Small intestine (tissue), 7 donors: ENCODE measurements at regions not wholly inside any gene's neighbourhood (a gene's known extent, or its start where the extent isn't known, plus 50 kb on each side); places are given as distances from the start of the nearest gene placed in this dataset.
A peak's percentile ranks its signal among the peaks of the same experiment; 100 is the strongest.

Experiments used
- DNase-seq, 2 donors: peaks; one replicate each; pipeline versions ENCODE4 v3.0.0 to v3.0.0-alpha.2; 2013
- FAIRE-seq: peaks from 2 replicates; lab custom pipeline; 2012; peaks lifted over from hg19 to GRCh38; lab: Jason Lieb, UNC
- H3K27ac ChIP-seq, 3 donors: one replicate each; pipeline ENCODE4 v1.5.1; 2013; ENCODE audit warnings: low read length in 2 of 3, mild to moderate bottlenecking in 2 of 3, control low read depth in 1 of 3, inconsistent platforms in 1 of 3, low read depth in 1 of 3, moderate library complexity in 1 of 3
- H3K27me3 ChIP-seq, 3 donors: one replicate each; pipeline ENCODE4 v1.6.1; 2013; ENCODE audit warnings: low read length in 3 of 3, inconsistent platforms in 1 of 3; ENCODE audit not compliant: control insufficient read depth in 3 of 3, insufficient read depth in 3 of 3
- H3K36me3 ChIP-seq, 3 donors: one replicate each; pipeline ENCODE4 v1.6.1; 2013; ENCODE audit warnings: low read length in 3 of 3, inconsistent platforms in 1 of 3, low read depth in 1 of 3, mild to moderate bottlenecking in 1 of 3, moderate library complexity in 1 of 3; ENCODE audit not compliant: control insufficient read depth in 3 of 3, insufficient read depth in 2 of 3
- H3K4me1 ChIP-seq, 3 donors: one replicate each; pipeline ENCODE4 v1.6.1; 2013; ENCODE audit warnings: low read length in 2 of 3, inconsistent platforms in 1 of 3, low read depth in 1 of 3, mild to moderate bottlenecking in 1 of 3, moderate library complexity in 1 of 3; ENCODE audit not compliant: control insufficient read depth in 3 of 3, insufficient read depth in 2 of 3
- H3K4me3 ChIP-seq, 3 donors: one replicate each; pipeline ENCODE4 v1.5.1; 2013; ENCODE audit warnings: low read length in 3 of 3, control low read depth in 1 of 3, inconsistent platforms in 1 of 3, low read depth in 1 of 3, mild to moderate bottlenecking in 1 of 3, moderate library complexity in 1 of 3
- H3K9me3 ChIP-seq, 2 donors: one replicate each; pipeline ENCODE4 v1.6.1; 2013; ENCODE audit warnings: low read depth in 1 of 2, low read length in 1 of 2; ENCODE audit not compliant: control insufficient read depth in 2 of 2, insufficient read depth in 1 of 2
- WGBS, 3 donors: extraction: QIAGEN DNeasy Blood & Tissue Kit; methylation state at CpG; one replicate each; pipeline ENCODE4 v1.1.7; 2013; 5-methylcytosine and 5-hydroxymethylcytosine counted together
- donor health status: healthy with polysubstance abuse.
- donor health status: control.
- donor health status: control.
- donor health status: Bipolar disorder and iron deficiency.
- donor health status: healthy.

- H3K27ac ChIP-seq, result no peak overlapping the region
- FAIRE-seq (no peak), DNase-seq (no peak)
- 81 to 92% (median 83%) methylated on average over 3 of the region's 3 CpGs for WGBS, 3 donors
- no peaks in the 10 kb centered on the region for H3K4me1 ChIP-seq
- no peaks in the 10 kb centered on the region for H3K27me3 ChIP-seq
- H3K4me3 ChIP-seq, result no peak overlapping the region
- H3K36me3 ChIP-seq, result no peaks in the 10 kb centered on the region
- H3K9me3 ChIP-seq, result no peaks in the 10 kb centered on the region
Observed at GRCh38 chr3:147794596-147794995, 385.4 kb downstream of the ZIC1 start.

- 31 to 57% (median 43%) methylated on average over 1 of the region's 1 CpG for WGBS, 3 donors
- Histone ChIP-seq H3K27ac (no peak overlapping the region), H3K4me3 (no peak overlapping the region), H3K36me3 (no peaks in the 10 kb centered on the region), H3K9me3 (no peaks in the 10 kb centered on the region), H3K27me3 (no peaks in the 10 kb centered on the region), H3K4me1 (no peaks in the 10 kb centered on the region)
- DNase-seq, result no peak
- no peak for FAIRE-seq
Observed at GRCh38 chr3:147795418-147795817, 386.3 kb downstream of the ZIC1 start.

- H3K4me1 ChIP-seq, result no peaks in the 10 kb centered on the region
- no peak for DNase-seq
- no peak for FAIRE-seq
- no peaks in the 10 kb centered on the region for H3K27me3 ChIP-seq
- no peak overlapping the region for H3K4me3 ChIP-seq
- H3K36me3 ChIP-seq, result no peaks in the 10 kb centered on the region
- no peak overlapping the region for H3K27ac ChIP-seq
- H3K9me3 ChIP-seq, result no peaks in the 10 kb centered on the region
Observed at GRCh38 chr3:147797095-147797494, 387.9 kb downstream of the ZIC1 start.

- FAIRE-seq (no peak), DNase-seq (no peak)
- Histone ChIP-seq H3K27ac (no peak overlapping the region), H3K4me3 (no peak overlapping the region), H3K27me3 (no peaks in the 10 kb centered on the region), H3K9me3 (no peaks in the 10 kb centered on the region), H3K4me1 (no peaks in the 10 kb centered on the region), H3K36me3 (no peaks in the 10 kb centered on the region)
- WGBS, 3 donors, result 53 to 68% (median 61%) methylated on average over 2 of the region's 2 CpGs
Observed at GRCh38 chr3:147799601-147800000, 390.4 kb downstream of the ZIC1 start.

GRCh38 chr3:147807776-147808175, 398.6 kb downstream of the ZIC1 start:
- 73 to 83% (median 73%) methylated on average over 1 of the region's 1 CpG for WGBS, 3 donors
- H3K27ac ChIP-seq, result no peak overlapping the region
- FAIRE-seq (no peak), DNase-seq (no peak)
- no peak overlapping the region for H3K4me3 ChIP-seq
- H3K9me3 ChIP-seq, result no peaks in the 10 kb centered on the region
- H3K4me1 ChIP-seq, result no peaks in the 10 kb centered on the region
- no peaks in the 10 kb centered on the region for H3K36me3 ChIP-seq
- no peaks in the 10 kb centered on the region for H3K27me3 ChIP-seq

GRCh38 chr3:147809206-147809605, 400.0 kb downstream of the ZIC1 start:
- WGBS, 3 donors, result 74 to 76% (median 74%) methylated on average over 1 of the region's 1 CpG
- no peaks in the 10 kb centered on the region for H3K27me3 ChIP-seq

GRCh38 chr3:147812186-147812911, 403.2 kb downstream of the ZIC1 start:
- Histone ChIP-seq H3K27ac (no peak overlapping the region), H3K4me3 (no peak overlapping the region), H3K36me3 (no peaks in the 10 kb centered on the region), H3K9me3 (no peaks in the 10 kb centered on the region), H3K27me3 (no peaks in the 10 kb centered on the region), H3K4me1 (no peaks in the 10 kb centered on the region)
- FAIRE-seq (no peak), DNase-seq (no peak)
- WGBS, 3 donors, result 77 to 82% (median 79%) methylated on average over 4 of the region's 4 CpGs

More at GRCh38 chr3:147809206-147809605, 400.0 kb downstream of the ZIC1 start:
- H3K36me3 ChIP-seq, result no peaks in the 10 kb centered on the region
- no peaks in the 10 kb centered on the region for H3K9me3 ChIP-seq
- H3K4me3 ChIP-seq, result no peak overlapping the region
- H3K27ac ChIP-seq, result no peak overlapping the region
- DNase-seq (no peak), FAIRE-seq (no peak)
- no peaks in the 10 kb centered on the region for H3K4me1 ChIP-seq

- Histone ChIP-seq H3K4me1 (no peaks in the 10 kb centered on the region), H3K9me3 (no peaks in the 10 kb centered on the region), H3K27ac (no peak overlapping the region), H3K36me3 (no peaks in the 10 kb centered on the region), H3K27me3 (no peaks in the 10 kb centered on the region), H3K4me3 (no peak overlapping the region)
- FAIRE-seq (no peak), DNase-seq (no peak)
- WGBS, 3 donors, result 68 to 69% (median 69%) methylated on average over 4 of the region's 4 CpGs
Observed at GRCh38 chr3:147813256-147813655, 404.1 kb downstream of the ZIC1 start.

- FAIRE-seq, result no peak
- DNase-seq, result peak; percentile 13 to 76
- WGBS, 3 donors, result 7 to 27% (median 27%) methylated on average over 6 of the region's 6 CpGs
Observed at GRCh38 chr3:147816752-147817151, 407.6 kb downstream of the ZIC1 start.

More at GRCh38 chr3:147816752-147817151, 407.6 kb downstream of the ZIC1 start:
- Histone ChIP-seq H3K27ac (no peak overlapping the region), H3K9me3 (no peaks in the 10 kb centered on the region), H3K36me3 (no peaks in the 10 kb centered on the region), H3K27me3 (no peaks in the 10 kb centered on the region), H3K4me1 (no peaks in the 10 kb centered on the region), H3K4me3 (no peak overlapping the region)
